ENCODE measurements at regions not wholly inside any gene's neighbourhood (a gene's known extent, or its start where the extent isn't known, plus 50 kb on each side); places are given as distances from the start of the nearest gene placed in this dataset.

GRCh38 chr15:24772266-24772665 lies 96.7 kb downstream of the NPAP1 start:
- peak overlapping the region; percentile 87 for H3K27ac ChIP-seq (ENCODE audit: insufficient read length, low read depth, low read length)
- no peak overlapping the region for H2AFZ ChIP-seq (ENCODE audit: low read length)
- H3K9ac ChIP-seq (ENCODE audit: extremely low read depth, insufficient read length, low read length), result peak overlapping the region; percentile 70
- peak overlapping the region; percentile 32 for H4K8ac ChIP-seq (replicated peaks; ENCODE audit: insufficient read length, low read depth, low read length)
- H3K23ac ChIP-seq (ENCODE audit: insufficient read length, low read depth, low read length), result no peak overlapping the region
- no peaks in the 10 kb centered on the region for H3K27me3 ChIP-seq (ENCODE audit: insufficient read depth, low read length)
- no peak overlapping the region for H4K91ac ChIP-seq (ENCODE audit: insufficient read length, low read depth, low read length)
- H3K14ac ChIP-seq (ENCODE audit: insufficient read depth, low read length), result no peak overlapping the region; the same call in 1 of the 2 replicates
- WGBS (ENCODE audit: extremely low coverage, insufficient read length, low lambda C conversion rate), result no CpG with 5 or more reads among the region's 6 CpGs
- H3T11ph ChIP-seq (ENCODE audit: low read length), result no peak overlapping the region
- no peak overlapping the region for H2BK5ac ChIP-seq (ENCODE audit: insufficient read length, low read length)
- no peak overlapping the region for H2AK5ac ChIP-seq (ENCODE audit: insufficient read length, low read length)
- H3K4me1 ChIP-seq (ENCODE audit: insufficient read depth, low read length), result no peaks in the 10 kb centered on the region; the same call in 1 of the 2 replicates
- H2BK15ac ChIP-seq (ENCODE audit: low read depth, low read length), result no peak overlapping the region
- no peak overlapping the region for H2BK20ac ChIP-seq (ENCODE audit: low read depth, low read length, poor library complexity, severe bottlenecking)
- no peaks in the 10 kb centered on the region for H3K23me2 ChIP-seq (ENCODE audit: insufficient read length, low read depth, low read length, poor library complexity, severe bottlenecking)
- Mint-ChIP-seq H3K4me3 (peak overlapping the region; percentile 87 to 90), H3K27ac (peak overlapping the region; percentile 99), H3K4me1 (peaks cover 17 to 20% of the 10 kb centered on the region in 2 experiments), H3K27me3 (ENCODE audit: low read depth) (no peaks in the 10 kb centered on the region; the same call in 1 of the 2 replicates), H3K9me3 (peaks cover 49 to 58% of the 10 kb centered on the region in 2 experiments), H3K36me3 (ENCODE audit: insufficient read depth in 1 of 3, low read depth in 3 of 3) (peaks cover 0 to 7% (median 2%) of the 10 kb centered on the region in 3 experiments; a peak in 4 of 7 replicates)
- no peak overlapping the region for H2BK120ac ChIP-seq (ENCODE audit: low read depth, low read length, poor library complexity, severe bottlenecking)
- no peak overlapping the region for H2BK12ac ChIP-seq (ENCODE audit: insufficient read length, low read depth, low read length)
- H3K79me2 ChIP-seq (ENCODE audit: insufficient read depth, low read length), result no peaks in the 10 kb centered on the region
- TF ChIP-seq, protein P1, sequence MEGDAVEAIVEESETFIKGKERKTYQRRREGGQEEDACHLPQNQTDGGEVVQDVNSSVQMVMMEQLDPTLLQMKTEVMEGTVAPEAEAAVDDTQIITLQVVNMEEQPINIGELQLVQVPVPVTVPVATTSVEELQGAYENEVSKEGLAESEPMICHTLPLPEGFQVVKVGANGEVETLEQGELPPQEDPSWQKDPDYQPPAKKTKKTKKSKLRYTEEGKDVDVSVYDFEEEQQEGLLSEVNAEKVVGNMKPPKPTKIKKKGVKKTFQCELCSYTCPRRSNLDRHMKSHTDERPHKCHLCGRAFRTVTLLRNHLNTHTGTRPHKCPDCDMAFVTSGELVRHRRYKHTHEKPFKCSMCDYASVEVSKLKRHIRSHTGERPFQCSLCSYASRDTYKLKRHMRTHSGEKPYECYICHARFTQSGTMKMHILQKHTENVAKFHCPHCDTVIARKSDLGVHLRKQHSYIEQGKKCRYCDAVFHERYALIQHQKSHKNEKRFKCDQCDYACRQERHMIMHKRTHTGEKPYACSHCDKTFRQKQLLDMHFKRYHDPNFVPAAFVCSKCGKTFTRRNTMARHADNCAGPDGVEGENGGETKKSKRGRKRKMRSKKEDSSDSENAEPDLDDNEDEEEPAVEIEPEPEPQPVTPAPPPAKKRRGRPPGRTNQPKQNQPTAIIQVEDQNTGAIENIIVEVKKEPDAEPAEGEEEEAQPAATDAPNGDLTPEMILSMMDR (conservative IDR thresholded peaks at IDR 0.05), result peak; percentile 63
- H4K5ac ChIP-seq (ENCODE audit: insufficient read length, low read depth, low read length), result no peak overlapping the region
- H3K4ac ChIP-seq (ENCODE audit: low read depth, low read length), result no peak overlapping the region; the same call in 1 of the 2 replicates
- H3K9me3 ChIP-seq (ENCODE audit: control insufficient read depth, low read depth, low read length), result peaks cover 37% of the 10 kb centered on the region
- peak overlapping the region; percentile 90 for H3K18ac ChIP-seq (ENCODE audit: insufficient read length, low read depth, low read length)
- H3K56ac ChIP-seq (ENCODE audit: insufficient read length, low read depth, low read length), result no peak overlapping the region
- no peaks in the 10 kb centered on the region for H3K79me1 ChIP-seq (ENCODE audit: insufficient read depth, low read depth, low read length, poor library complexity, severe bottlenecking)
- H4K20me1 ChIP-seq (ENCODE audit: control insufficient read depth, insufficient read depth, insufficient read length), result no peaks in the 10 kb centered on the region
- H3K4me2 ChIP-seq (ENCODE audit: insufficient read depth, insufficient read length, low read length), result peak overlapping the region; percentile 60
- DNase-seq, result peak; percentile 55

Data from H9 (cell line).